PC-3 (cell line): ENCODE measurements at regions not wholly inside any gene's neighbourhood (a gene's known extent, or its start where the extent isn't known, plus 50 kb on each side); places are given as distances from the start of the nearest gene placed in this dataset.

ENCODE experiments used
- ATAC-seq: fragments of 200-7000 bp; cut with Tn5 transposase; 2 replicates; pipeline ENCODE4 v1.9.1; 2020; ENCODE audit warnings: mild to moderate bottlenecking, moderate library complexity
- BruUV-seq: library from RNA; stranded (reverse); fragments of 400-500 nt; replicated peaks from 2 replicates; lab custom pipeline; 2021; lab: Mats Ljungman, UMichigan
- CTCF ChIA-PET: fragments of 300-600 bp; sonication (Branson Sonifier 250); formaldehyde crosslinking; loops from one replicate; lab custom pipeline; 2022; ENCODE audit warnings: antibody characterized with exemption; lab: Charles Lee
- POLR2A ChIA-PET: fragments of 300-600 bp; sonication (Branson Sonifier 250); formaldehyde crosslinking; loops from one replicate; lab custom pipeline; 2022; ENCODE audit warnings: antibody characterized with exemption; ENCODE audit not compliant: unreplicated experiment; lab: Charles Lee
- DNase-seq: peaks from one replicate; pipeline ENCODE4 v3.0.0-alpha.2; 2015
- H2AFZ ChIP-seq: fragments of 300-600 bp; sonication (generic); 2 replicates; pipeline ENCODE4 v1.6.0; 2016; ENCODE audit warnings: antibody characterized with exemption, low read length
- H3F3A ChIP-seq: fragments of 300-600 bp; sonication (generic); one replicate; pipeline ENCODE4 v1.6.0; 2017; ENCODE audit warnings: antibody characterized with exemption, low read length, control low read depth, mild to moderate bottlenecking; ENCODE audit not compliant: unreplicated experiment
- H3K27ac ChIP-seq: fragments of 300-600 bp; sonication (generic); 2 replicates; pipeline ENCODE4 v1.5.1; 2016; ENCODE audit warnings: mild to moderate bottlenecking, low read length
- H3K27me3 ChIP-seq: fragments of 300-600 bp; sonication (generic); 2 replicates; pipeline ENCODE4 v1.6.1; 2016; ENCODE audit warnings: low read length, mixed read lengths
- H3K36me3 ChIP-seq: fragments of 300-600 bp; sonication (generic); 2 replicates; pipeline ENCODE4 v1.6.1; 2016; ENCODE audit warnings: low read depth, mixed run types, low read length, mixed read lengths
- H3K4me1 ChIP-seq: fragments of 300-600 bp; sonication (generic); 2 replicates; pipeline ENCODE4 v1.5.1; 2016; ENCODE audit warnings: low read length; ENCODE audit not compliant: insufficient read depth
- H3K4me2 ChIP-seq: fragments of 300-600 bp; sonication (generic); 2 replicates; pipeline ENCODE4 v1.6.0; 2016; ENCODE audit warnings: low read length
- H3K4me3 ChIP-seq: fragments of 300-600 bp; sonication (generic); 2 replicates; pipeline ENCODE4 v1.5.1; 2016; ENCODE audit warnings: mild to moderate bottlenecking, low read length, mixed read lengths
- H3K79me2 ChIP-seq: fragments of 300-600 bp; sonication (generic); 2 replicates; pipeline ENCODE4 v1.6.1; 2017; ENCODE audit warnings: low read length, mixed read lengths
- H3K9ac ChIP-seq: fragments of 300-600 bp; sonication (generic); 2 replicates; pipeline ENCODE4 v1.6.0; 2016; ENCODE audit warnings: mild to moderate bottlenecking, low read length
- H3K9me2 ChIP-seq: fragments of 300-600 bp; sonication (generic); replicated peaks from 2 replicates; pipeline ENCODE4 v1.6.1; 2016; ENCODE audit warnings: mixed run types, low read length, mixed read lengths
- H3K9me3 ChIP-seq: fragments of 300-600 bp; sonication (generic); 2 replicates; pipeline ENCODE4 v1.6.1; 2016; ENCODE audit warnings: low read length, mixed read lengths
- H4K20me1 ChIP-seq: fragments of 300-600 bp; sonication (generic); 2 replicates; pipeline ENCODE4 v1.6.1; 2016; ENCODE audit warnings: low read length, mixed read lengths
- CTCF ChIP-seq: fragments of 300-600 bp; sonication (generic); conservative IDR thresholded peaks from 2 replicates; pipeline ENCODE4 v1.5.1; 2017; ENCODE audit warnings: antibody characterized with exemption, low read depth, mild to moderate bottlenecking, low read length
- EZH2 ChIP-seq: fragments of 300-600 bp; sonication (generic); IDR thresholded peaks from one replicate; pipeline ENCODE4 v1.6.1; 2017; ENCODE audit warnings: antibody characterized with exemption, mild to moderate bottlenecking, low read length; ENCODE audit not compliant: unreplicated experiment
- EZH2phosphoT487 ChIP-seq: fragments of 300-600 bp; sonication (generic); IDR thresholded peaks from 2 replicates; pipeline ENCODE4 v1.6.1; 2018; ENCODE audit warnings: mild to moderate bottlenecking, antibody characterized with exemption, low read length, borderline replicate concordance
- intact Hi-C: fragments of 100-400 bp; cut with micrococcal nuclease; formaldehyde crosslinking; loops from 2 replicates; pipeline ENCODE4 v1.9.0; 2023

DNA sequence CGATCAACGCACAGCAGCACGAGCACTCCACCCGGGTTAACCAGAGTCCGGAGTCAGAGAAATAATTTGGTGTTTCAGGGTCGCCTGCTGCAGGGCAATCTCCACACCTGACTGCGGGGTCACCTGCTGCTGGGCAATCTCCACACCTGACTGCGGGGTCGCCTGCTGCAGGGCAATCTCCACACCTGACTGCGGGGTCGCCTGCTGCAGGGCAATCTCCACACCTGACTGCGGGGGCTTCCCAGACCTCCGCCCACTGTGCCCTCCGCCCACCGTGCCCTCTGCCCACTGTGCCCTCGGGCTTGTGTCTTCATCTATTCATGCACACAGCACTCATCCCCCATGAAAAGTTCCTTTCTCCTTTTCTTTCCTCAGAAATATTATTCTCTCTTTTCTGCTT is 500.2 kb upstream of the SALL3 start:
- POLR2A ChIA-PET: no interaction called here
- H3K36me3 ChIP-seq: no peaks in the 10 kb centered on the region
- CTCF ChIA-PET: no interaction called here
- no peak overlapping the region for H3K27ac ChIP-seq
- H2AFZ ChIP-seq: no peak overlapping the region
- no peaks in the 10 kb centered on the region for H3F3A ChIP-seq
- TF ChIP-seq EZH2 (no peak), CTCF (no peak), EZH2phosphoT487 (no peak)
- ATAC-seq (no peak), DNase-seq (no peak)
- intact Hi-C loops: no loop called here
- no TSS peak for BruUV-seq
- no peaks in the 10 kb centered on the region for H4K20me1 ChIP-seq
- H3K4me2 ChIP-seq: no peak overlapping the region
- H3K79me2 ChIP-seq: no peaks in the 10 kb centered on the region
- H3K9me2 ChIP-seq: no peaks in the 10 kb centered on the region
- peaks cover 18% of the 10 kb centered on the region; the same call in 1 of the 2 replicates for H3K27me3 ChIP-seq
- no peaks in the 10 kb centered on the region for H3K9me3 ChIP-seq
- H3K4me3 ChIP-seq: no peak overlapping the region
- H3K9ac ChIP-seq: no peak overlapping the region
- H3K4me1 ChIP-seq: no peaks in the 10 kb centered on the region

- DNase-seq (no peak), ATAC-seq (no peak)
- ChIA-PET CTCF (interaction anchor here (0.6 kb wide), 1 partner anchor 395 kb away, joined by 3 read pairs; no protein-coding TSS in a partner anchor), POLR2A (no interaction called here)
- BruUV-seq: no TSS peak
- intact Hi-C loops: no loop called here
- Histone ChIP-seq H3K27me3 (peaks cover 18% of the 10 kb centered on the region; the same call in 1 of the 2 replicates), H3K4me1 (no peaks in the 10 kb centered on the region), H3K36me3 (no peaks in the 10 kb centered on the region), H3K9me2 (no peaks in the 10 kb centered on the region), H3K9ac (no peak overlapping the region), H2AFZ (no peak overlapping the region), H3K27ac (no peak overlapping the region), H3K4me3 (no peak overlapping the region), H3K79me2 (no peaks in the 10 kb centered on the region), H3K4me2 (no peak overlapping the region), H3F3A (no peaks in the 10 kb centered on the region), H3K9me3 (no peaks in the 10 kb centered on the region), H4K20me1 (no peaks in the 10 kb centered on the region)
- TF ChIP-seq EZH2: no peak
- no peak for TF ChIP-seq EZH2phosphoT487
- no peak for TF ChIP-seq CTCF
These were observed 499.2 kb upstream of the SALL3 start for GRCh38 chr18:78480262-78481054.

- H3K36me3 ChIP-seq: no peaks in the 10 kb centered on the region
- H3K9me2 ChIP-seq: no peaks in the 10 kb centered on the region
- H3K4me2 ChIP-seq: no peak overlapping the region
- no peaks in the 10 kb centered on the region for H4K20me1 ChIP-seq
- no peak overlapping the region for H3K9ac ChIP-seq
- no peak overlapping the region for H2AFZ ChIP-seq
- intact Hi-C loops: no loop called here
- no peak overlapping the region for H3K4me3 ChIP-seq
- ChIA-PET CTCF (no interaction called here), POLR2A (no interaction called here)
- no TSS peak for BruUV-seq
- DNase-seq: no peak
- H3K4me1 ChIP-seq: no peaks in the 10 kb centered on the region
- TF ChIP-seq EZH2phosphoT487 (no peak), EZH2 (no peak), CTCF (no peak)
- no peak overlapping the region for H3K27ac ChIP-seq
- H3K79me2 ChIP-seq: no peaks in the 10 kb centered on the region
- peaks cover 18% of the 10 kb centered on the region; the same call in 1 of the 2 replicates for H3K27me3 ChIP-seq
- H3F3A ChIP-seq: no peaks in the 10 kb centered on the region
- no peaks in the 10 kb centered on the region for H3K9me3 ChIP-seq
- no peak for ATAC-seq
These were observed 497.2 kb upstream of the SALL3 start for GRCh38 chr18:78482378-78482777.
